ENCODE measurements at regions not wholly inside any gene's neighbourhood (a gene's known extent, or its start where the extent isn't known, plus 50 kb on each side); places are given as distances from the start of the nearest gene placed in this dataset.

DNA sequence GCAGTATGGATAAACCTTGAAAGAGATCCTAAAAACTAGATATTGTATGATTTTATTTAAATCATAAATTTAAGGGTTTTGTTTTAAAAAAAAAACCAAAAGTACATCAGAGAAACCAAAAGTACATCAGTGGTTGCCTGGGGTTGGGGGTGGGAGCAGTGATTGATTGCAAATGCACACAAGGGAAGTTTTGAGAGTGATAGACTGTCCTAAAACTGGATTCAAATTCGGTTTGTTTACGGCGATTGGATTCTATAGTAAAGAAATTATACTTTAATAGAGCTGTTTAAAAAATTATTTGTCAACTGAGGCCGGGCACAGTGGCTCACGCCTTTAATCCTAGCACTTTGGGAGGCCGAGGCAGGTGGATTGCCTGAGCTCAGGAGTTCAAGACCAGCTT is 179.8 kb downstream of the METTL4 start:
- TF ChIP-seq SUZ12 (IDR thresholded peaks at IDR 0.05; ENCODE audit: extremely low read depth, insufficient read depth, insufficient read length) (no peak), ZNF274 (IDR thresholded peaks at IDR 0.05; ENCODE audit: low read depth, low read length) (no peak), YY1 (IDR thresholded peaks at IDR 0.05; ENCODE audit: insufficient read depth, insufficient read length) (no peak)

All from NT2/D1 (cell line).